ENCODE measurements at regions not wholly inside any gene's neighbourhood (a gene's known extent, or its start where the extent isn't known, plus 50 kb on each side); places are given as distances from the start of the nearest gene placed in this dataset.

- TF ChIP-seq CTCF (IDR thresholded peaks at IDR 0.05; ENCODE audit: insufficient read depth, low read depth, low read length) = no peak
- no peak for DNase-seq (ENCODE audit: low read depth)
- H3K4me3 ChIP-seq (ENCODE audit: low read depth, low read length) = no peak overlapping the region
Observed at GRCh38 chr14:89624500-89625156, 207.6 kb upstream of the FOXN3 start.

GRCh38 chr14:89621791-89622638 is 205.0 kb upstream of the FOXN3 start:
- no peak overlapping the region for H3K4me3 ChIP-seq (ENCODE audit: low read depth, low read length)
- no peak for DNase-seq (ENCODE audit: low read depth)
- TF ChIP-seq CTCF (IDR thresholded peaks at IDR 0.05; ENCODE audit: insufficient read depth, low read depth, low read length) = no peak

- DNase-seq (ENCODE audit: low read depth) = no peak
- TF ChIP-seq CTCF (IDR thresholded peaks at IDR 0.05; ENCODE audit: insufficient read depth, low read depth, low read length) = no peak
- no peak overlapping the region for H3K4me3 ChIP-seq (ENCODE audit: low read depth, low read length)
Observed at GRCh38 chr14:89621009-89621421, 204.0 kb upstream of the FOXN3 start.

GRCh38 chr14:89620436-89620835 is 203.4 kb upstream of the FOXN3 start:
- no peak for TF ChIP-seq CTCF (IDR thresholded peaks at IDR 0.05; ENCODE audit: insufficient read depth, low read depth, low read length)
- DNase-seq (ENCODE audit: low read depth) = no peak
- H3K4me3 ChIP-seq (ENCODE audit: low read depth, low read length) = no peak overlapping the region

- H3K4me3 ChIP-seq (ENCODE audit: low read depth, low read length) = peak overlapping the region; percentile 86
- no peak for DNase-seq (ENCODE audit: low read depth)
- TF ChIP-seq CTCF (IDR thresholded peaks at IDR 0.05; ENCODE audit: insufficient read depth, low read depth, low read length) = no peak
Observed at GRCh38 chr14:89619596-89619995, 202.6 kb upstream of the FOXN3 start.

GRCh38 chr14:89618811-89619551 is 201.9 kb upstream of the FOXN3 start:
- no peak for TF ChIP-seq CTCF (IDR thresholded peaks at IDR 0.05; ENCODE audit: insufficient read depth, low read depth, low read length)
- peak overlapping the region; percentile 86 for H3K4me3 ChIP-seq (ENCODE audit: low read depth, low read length)
- DNase-seq (ENCODE audit: low read depth) = peak; percentile 58

All from fibroblast of villous mesenchyme (primary cell).